K562 (cell line): ENCODE measurements at regions not wholly inside any gene's neighbourhood (a gene's known extent, or its start where the extent isn't known, plus 50 kb on each side); places are given as distances from the start of the nearest gene placed in this dataset.

Experiments used
- CCAR2 ChIP-seq: fragments of 200-400 bp; formaldehyde crosslinking; IDR thresholded peaks from 2 replicates; pipeline ENCODE4 v1.6.1; 2017; ENCODE audit warnings: mild to moderate bottlenecking, low read depth, low read length
- HBP1 ChIP-seq: fragments of 450-650 bp; formaldehyde crosslinking; IDR thresholded peaks from 2 replicates; pipeline ENCODE4 v1.4.0; 2022; ENCODE audit warnings: missing genetic modification characterization
- HNRNPUL1 ChIP-seq: fragments of 200-400 bp; formaldehyde crosslinking; IDR thresholded peaks from 2 replicates; pipeline ENCODE4 v1.6.1; 2017; ENCODE audit warnings: low read length
- MCM3 ChIP-seq: fragments of 450-650 bp; IDR thresholded peaks from 2 replicates; pipeline ENCODE4 v1.6.1; 2016
- PBX2 ChIP-seq, 2 experiments: IDR thresholded peaks in 1 of 2; conservative IDR thresholded peaks in 1 of 2; 2 replicates each; pipeline ENCODE4 v1.6.1; 2016; ENCODE audit warnings: low read depth in 2 of 2, mild to moderate bottlenecking in 1 of 2, missing compliant biosample characterization in 1 of 2, missing genetic modification characterization in 1 of 2, moderate library complexity in 1 of 2
- PKNOX1 ChIP-seq: fragments of 450-650 bp; IDR thresholded peaks from 2 replicates; pipeline ENCODE4 v1.6.1; 2016
- SMAD3 ChIP-seq: fragments of 450-650 bp; formaldehyde crosslinking; conservative IDR thresholded peaks from 2 replicates; pipeline ENCODE4 v1.4.0; 2020; ENCODE audit warnings: mild to moderate bottlenecking
- TCF7 ChIP-seq: sonication (generic); IDR thresholded peaks from 2 replicates; pipeline ENCODE4 v1.6.1; 2016; ENCODE audit warnings: antibody characterized with exemption, borderline replicate concordance
- THRAP3 ChIP-seq: fragments of 450-650 bp; IDR thresholded peaks from 2 replicates; pipeline ENCODE4 v1.6.1; 2016; ENCODE audit warnings: mild to moderate bottlenecking, inconsistent platforms, borderline replicate concordance
- THRB ChIP-seq: fragments of 450-650 bp; formaldehyde crosslinking; conservative IDR thresholded peaks from 2 replicates; pipeline ENCODE4 v1.4.0; 2022; ENCODE audit warnings: mild to moderate bottlenecking, missing genetic modification characterization
- TF ChIP-seq, protein P1 (sequence below): sonication (generic); formaldehyde crosslinking; IDR thresholded peaks from 2 replicates; pipeline ENCODE4 v1.8.1; 2022; ENCODE audit warnings: missing genetic modification reagents

DNA sequence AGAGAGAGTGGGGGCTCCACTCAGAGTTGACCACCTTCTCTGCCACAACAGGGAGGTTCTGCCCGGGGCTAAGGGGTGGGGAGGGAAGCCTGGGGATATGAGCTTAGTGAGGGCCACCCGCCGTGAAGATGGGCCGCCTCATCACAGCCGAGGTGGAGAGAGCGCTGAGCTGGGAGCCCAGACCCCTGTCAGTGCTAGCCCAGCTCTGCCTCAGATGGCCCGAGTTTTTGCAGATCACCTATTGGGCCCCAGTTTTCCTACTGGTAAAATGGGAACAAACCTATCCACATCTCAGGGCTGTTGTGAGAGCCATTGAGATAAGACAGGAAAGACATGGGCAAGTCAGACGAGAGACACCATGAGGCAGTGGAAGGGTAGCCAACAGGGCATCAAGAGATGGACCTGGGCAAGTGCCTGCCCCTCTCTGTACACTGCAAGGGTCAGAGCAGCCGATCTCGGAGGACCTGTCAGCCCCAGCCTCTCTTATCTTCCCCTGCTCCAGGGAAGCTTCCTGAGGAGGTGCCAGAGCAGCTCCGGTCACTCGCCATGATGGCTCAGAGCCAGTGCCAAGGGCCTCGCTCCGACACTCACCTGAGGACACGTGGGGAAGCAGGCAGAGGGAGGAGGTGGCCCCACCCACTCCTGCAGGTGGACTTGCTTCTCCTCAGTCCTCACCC lies 88.9 kb downstream of the MCFD2 start (continued):
- TF ChIP-seq, protein P1, sequence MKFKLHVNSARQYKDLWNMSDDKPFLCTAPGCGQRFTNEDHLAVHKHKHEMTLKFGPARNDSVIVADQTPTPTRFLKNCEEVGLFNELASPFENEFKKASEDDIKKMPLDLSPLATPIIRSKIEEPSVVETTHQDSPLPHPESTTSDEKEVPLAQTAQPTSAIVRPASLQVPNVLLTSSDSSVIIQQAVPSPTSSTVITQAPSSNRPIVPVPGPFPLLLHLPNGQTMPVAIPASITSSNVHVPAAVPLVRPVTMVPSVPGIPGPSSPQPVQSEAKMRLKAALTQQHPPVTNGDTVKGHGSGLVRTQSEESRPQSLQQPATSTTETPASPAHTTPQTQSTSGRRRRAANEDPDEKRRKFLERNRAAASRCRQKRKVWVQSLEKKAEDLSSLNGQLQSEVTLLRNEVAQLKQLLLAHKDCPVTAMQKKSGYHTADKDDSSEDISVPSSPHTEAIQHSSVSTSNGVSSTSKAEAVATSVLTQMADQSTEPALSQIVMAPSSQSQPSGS (CRISPR knock-in tag) = no peak
- TF ChIP-seq CCAR2 (no peak), MCM3 (no peak), PKNOX1 (no peak), HNRNPUL1 (no peak), TCF7 (no peak), THRAP3 (no peak), SMAD3 (CRISPR knock-in tag) (no peak), HBP1 (CRISPR knock-in tag) (no peak), PBX2 (CRISPR knock-in tag; IDR thresholded peaks at IDR 0.05; ENCODE audit: low read depth) (no peak), PBX2 (tag; conservative IDR thresholded peaks at IDR 0.05; ENCODE audit: low read depth) (no peak), THRB (no peak)
- TF ChIP-seq, all 486 proteins: peak for 0
